Prostate gland (tissue), 2 donors: ENCODE measurements at regions not wholly inside any gene's neighbourhood (a gene's known extent, or its start where the extent isn't known, plus 50 kb on each side); places are given as distances from the start of the nearest gene placed in this dataset.

Experiments
- POLR2A ChIP-seq: fragments of 450-650 bp; IDR thresholded peaks from one replicate; pipeline ENCODE4 v1.6.1; 2016; ENCODE audit warnings: antibody characterized with exemption, mild to moderate bottlenecking
- TF ChIP-seq, protein P1 (sequence below), 4 experiments: fragments of 200-600 bp in 2 of 4; fragments of 450-650 bp in 2 of 4; sonication (generic) in 2 of 4; IDR thresholded peaks; 1 replicate in 3 of 4; 2 replicates in 1 of 4; pipeline ENCODE4 v1.5.1; 2016 to 2019; ENCODE audit warnings: antibody characterized with exemption in 4 of 4, mild to moderate bottlenecking in 2 of 4, moderate library complexity in 2 of 4

DNA sequence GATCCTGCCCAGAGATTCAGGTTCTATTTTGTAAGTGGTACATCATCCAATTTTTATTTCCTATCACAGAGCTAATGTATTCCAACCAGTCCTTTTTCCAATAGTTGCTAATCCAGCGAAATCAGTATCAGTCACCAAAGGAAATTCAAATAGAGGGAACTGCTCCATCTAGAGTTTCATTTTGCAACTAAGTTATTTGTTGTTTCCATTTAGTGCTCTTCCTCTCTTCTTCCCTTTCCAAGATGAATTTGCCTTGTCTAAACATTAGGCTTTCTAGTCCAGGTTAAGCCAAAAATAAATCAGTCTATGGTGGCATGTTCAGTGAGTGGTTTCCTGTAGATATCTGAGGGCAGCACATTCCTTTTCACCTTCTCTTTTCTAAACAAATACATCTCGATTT is 79.8 kb upstream of the SPATA31D4 start:
- TF ChIP-seq, protein P1, sequence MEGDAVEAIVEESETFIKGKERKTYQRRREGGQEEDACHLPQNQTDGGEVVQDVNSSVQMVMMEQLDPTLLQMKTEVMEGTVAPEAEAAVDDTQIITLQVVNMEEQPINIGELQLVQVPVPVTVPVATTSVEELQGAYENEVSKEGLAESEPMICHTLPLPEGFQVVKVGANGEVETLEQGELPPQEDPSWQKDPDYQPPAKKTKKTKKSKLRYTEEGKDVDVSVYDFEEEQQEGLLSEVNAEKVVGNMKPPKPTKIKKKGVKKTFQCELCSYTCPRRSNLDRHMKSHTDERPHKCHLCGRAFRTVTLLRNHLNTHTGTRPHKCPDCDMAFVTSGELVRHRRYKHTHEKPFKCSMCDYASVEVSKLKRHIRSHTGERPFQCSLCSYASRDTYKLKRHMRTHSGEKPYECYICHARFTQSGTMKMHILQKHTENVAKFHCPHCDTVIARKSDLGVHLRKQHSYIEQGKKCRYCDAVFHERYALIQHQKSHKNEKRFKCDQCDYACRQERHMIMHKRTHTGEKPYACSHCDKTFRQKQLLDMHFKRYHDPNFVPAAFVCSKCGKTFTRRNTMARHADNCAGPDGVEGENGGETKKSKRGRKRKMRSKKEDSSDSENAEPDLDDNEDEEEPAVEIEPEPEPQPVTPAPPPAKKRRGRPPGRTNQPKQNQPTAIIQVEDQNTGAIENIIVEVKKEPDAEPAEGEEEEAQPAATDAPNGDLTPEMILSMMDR (IDR thresholded peaks at IDR 0.05): peak in 3 of 4 experiments; percentile 29 to 43 (median 40)
- TF ChIP-seq POLR2A: no peak
